ENCODE measurements at regions not wholly inside any gene's neighbourhood (a gene's known extent, or its start where the extent isn't known, plus 50 kb on each side); places are given as distances from the start of the nearest gene placed in this dataset.
"Not testable (repeated sequence)": the region's sequence is repeated elsewhere in the genome, so short reads cannot be mapped to it uniquely, and the experiment has no call there.

DNA sequence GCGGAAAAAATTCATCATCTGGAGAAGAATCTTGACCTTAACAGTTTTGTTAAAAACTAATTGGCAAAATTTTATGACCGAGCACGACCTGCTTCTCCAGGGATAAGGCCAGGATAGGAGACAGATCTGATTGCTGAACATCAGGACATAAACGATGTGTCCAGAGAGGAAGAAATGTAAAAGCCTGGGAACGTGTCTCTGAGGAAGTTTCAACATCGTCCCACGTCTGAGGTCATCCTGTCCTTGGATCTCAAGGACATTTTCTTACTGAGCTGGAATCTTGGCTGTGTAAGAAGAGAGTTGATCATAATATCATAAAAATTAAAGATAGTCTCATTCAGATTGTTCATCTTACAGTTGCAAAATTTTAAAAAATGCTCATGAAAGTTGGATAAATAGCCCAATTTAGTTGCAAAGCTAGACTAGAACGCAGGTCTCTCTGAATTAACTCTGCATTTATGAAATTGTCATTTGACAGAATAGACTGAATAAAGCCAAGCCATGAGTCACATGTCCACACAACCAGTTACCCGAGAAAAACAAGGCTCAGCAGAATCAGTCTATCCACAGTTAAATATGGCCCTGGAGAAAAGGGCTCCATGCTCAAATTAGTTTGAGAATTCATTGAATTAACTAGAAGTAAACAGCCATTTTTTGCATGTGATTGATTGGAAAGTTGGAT is 120.0 kb upstream of the EGFR start:
- no peak for DNase-seq (ENCODE audit: low read depth)

DNA sequence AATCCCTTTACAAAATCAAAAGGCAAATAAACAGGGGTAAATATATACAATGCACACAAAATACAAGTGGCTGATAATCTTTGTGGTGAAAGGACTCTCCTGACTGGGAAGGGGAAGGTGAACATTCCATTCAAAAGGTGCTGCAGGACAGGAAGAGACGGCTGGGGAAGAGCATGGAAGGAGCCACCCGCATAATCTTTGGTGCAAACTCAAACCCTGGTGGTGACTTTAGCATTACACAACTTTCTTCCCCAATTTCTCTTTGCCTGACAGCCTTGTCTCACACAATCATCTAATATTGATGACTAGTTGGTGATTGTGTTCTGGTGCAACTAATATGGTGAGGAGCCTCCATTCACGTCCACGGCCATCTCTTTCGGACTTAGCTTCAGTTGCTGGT is 117.0 kb upstream of the EGFR start:
- DNase-seq (ENCODE audit: low read depth) = no peak

DNA sequence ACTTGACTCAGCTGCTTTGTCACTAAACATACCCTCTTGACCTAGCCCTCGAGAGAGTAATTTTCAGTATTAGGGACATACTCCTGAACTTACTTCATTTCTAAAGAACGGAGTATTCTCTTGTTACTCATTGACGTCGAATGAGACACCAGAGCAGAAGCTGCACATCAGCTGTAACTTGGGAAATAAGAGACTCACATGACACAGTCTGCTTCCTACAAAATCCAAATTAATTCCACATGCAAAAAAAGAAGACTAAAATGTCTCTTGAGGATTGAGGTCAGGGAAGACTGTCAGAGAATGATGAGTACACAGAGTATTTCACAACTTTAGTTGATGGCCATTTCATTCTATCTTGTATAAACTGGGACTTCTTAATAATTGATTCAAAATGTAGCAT is 114.7 kb upstream of the EGFR start:
- DNase-seq (ENCODE audit: low read depth) = peak; percentile 96

DNA sequence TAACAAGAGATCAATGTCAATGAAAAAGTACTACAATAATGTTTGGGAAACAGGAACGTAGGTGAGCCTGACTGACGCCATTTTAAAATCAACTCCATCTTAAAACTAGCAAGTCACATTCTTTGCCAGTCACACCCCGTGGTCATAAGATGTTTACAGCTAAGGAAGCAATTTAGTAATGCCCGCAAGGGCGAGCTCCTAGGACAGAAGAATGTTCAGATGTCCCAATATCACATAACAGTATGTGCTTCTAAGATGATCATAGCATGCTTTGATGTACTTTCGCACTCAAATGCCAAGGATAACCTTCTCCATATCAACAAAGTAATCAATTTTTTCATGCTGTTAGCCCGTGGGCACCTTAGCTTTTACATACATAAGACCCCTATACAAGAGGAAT is 113.8 kb upstream of the EGFR start:
- no peak for DNase-seq (ENCODE audit: low read depth)

DNA sequence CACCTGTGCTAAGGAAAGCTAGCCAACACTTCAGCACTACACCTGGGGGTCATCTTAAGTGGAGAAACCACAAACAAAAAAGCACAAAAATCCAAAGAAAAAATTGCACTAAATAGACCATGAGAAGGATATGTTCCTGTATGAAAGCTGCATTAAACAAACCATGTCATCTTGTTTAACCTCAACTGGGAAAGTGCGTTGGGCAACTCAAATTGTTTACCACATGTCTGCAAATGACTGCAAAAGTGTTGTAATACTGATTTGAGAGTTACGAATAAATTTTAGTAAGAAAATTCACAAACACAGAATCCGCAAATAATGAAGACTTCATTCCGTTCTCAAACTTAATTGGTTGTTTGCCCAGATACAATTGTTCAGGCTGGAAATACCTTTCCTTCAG is 111.9 kb upstream of the EGFR start:
- DNase-seq (ENCODE audit: low read depth) = no peak

DNA sequence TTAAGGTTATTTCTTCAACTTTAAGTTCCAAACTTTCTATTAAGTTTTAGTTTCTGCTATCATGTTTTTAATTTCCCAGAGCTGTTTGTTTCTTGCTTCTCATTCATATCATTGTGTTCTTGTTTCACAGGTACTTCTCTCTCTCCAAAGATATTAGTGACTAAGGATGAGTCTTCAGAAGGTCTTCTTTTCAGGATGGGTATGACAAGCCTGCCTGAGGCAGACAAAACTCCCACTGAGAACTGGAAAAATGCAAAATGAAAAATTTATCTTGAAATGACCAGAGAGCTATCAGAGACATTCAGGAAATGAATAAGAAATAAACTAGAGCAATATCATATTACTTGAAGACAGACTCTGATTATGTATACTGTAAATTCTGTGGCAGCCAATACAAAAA is 110.8 kb upstream of the EGFR start:
- no peak for DNase-seq (ENCODE audit: low read depth)

DNA sequence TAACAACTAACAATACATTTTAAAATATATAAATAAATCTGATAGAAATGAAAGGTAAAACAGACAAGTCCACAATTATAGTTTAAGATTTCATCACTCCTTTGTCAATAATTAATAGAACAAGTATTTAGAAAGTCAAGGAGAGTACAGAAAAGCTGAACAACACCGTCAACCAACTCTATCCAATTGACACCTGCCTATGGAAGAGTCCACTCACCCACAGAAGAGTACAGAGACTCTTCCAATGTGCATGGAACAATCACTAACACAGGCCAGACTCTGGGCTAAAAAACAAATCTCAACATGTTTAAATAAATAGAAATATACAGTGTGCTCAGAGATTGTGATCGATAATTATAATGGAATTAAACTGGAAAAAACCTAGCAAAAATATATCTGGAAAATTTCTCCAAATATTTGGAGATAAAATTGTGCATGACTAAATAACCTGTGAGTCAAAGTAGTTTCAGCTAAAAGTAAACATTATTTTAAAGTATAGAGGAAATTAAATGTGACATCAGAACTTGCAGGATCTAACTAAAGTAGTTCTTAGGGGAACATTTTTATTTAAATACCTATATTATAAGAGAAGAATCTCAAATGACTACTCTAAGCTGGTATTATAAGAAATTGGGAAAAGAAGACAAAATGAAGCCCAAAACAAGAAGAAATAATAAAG is 109.9 kb upstream of the EGFR start:
- no peak for DNase-seq (ENCODE audit: low read depth)

DNA sequence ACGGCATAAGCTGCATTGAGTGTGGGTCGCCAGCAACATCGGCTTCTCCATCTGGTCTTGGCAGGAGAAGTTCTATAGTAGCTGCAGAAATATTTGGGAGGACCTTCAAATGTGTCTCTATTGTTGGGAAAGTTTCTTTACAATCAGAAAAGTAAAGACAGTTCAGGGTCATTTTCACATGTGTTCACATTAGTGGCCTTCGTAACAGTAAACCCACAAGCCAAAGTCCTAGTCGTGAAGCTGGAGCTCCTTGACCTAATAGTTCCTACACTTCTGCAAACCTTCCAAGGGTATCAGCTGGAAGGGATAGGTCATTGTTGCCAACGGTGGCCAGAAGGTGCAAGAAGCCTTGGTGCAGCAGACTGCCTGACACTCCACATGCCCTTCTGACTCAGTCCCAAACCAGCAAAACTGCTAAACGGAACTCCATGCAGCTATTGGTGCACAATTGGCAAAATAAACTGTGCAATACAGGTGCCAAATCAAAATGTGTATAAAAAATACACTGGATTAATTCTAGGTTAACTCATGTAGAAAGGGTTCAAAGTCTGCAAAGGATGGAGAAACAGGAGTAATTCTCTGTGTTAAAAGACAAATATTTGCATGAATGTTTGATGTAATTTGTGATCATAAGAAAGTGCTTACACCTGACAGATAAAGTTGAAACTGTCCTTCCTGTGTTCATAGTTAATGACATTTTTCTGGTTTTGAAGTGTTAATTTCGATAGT is 102.8 kb upstream of the EGFR start:
- DNase-seq (ENCODE audit: low read depth) = no peak

DNA sequence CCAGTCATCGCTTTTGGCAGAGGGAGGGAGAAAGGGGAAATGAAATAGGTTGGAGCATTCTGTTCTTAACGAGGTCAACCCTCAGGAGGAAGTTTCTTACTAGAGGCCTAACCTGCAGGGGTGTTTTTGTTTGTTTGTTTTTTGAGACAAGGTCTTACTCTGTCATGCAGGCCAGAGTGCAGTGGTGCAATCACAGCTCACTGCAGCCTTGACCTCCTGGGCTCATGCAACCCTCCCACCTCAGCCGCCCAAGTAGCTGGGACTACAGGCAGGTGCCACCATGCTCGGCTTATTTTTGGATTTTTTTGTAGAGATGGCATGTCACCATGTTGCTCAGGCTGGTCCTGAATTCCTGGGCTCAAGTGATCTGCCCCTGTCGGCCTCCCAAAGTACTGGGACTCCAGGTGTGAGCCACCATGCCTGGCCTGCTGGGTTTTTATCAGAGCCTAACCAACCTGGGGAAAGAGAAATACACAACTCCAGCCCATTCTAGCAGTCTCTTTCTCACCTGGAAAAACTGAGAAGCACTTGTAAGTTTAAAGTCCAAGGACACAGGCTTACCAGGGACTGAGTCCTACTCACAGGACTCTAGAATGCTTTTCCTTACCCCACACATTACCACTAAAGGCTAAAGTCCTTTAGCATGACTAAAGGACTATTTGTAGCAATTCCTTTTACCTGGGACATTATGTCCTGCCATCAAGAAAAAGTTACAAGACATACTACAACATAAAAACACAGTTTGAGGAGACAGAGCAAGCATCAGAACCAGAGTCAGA is 101.0 kb upstream of the EGFR start:
- DNase-seq (ENCODE audit: low read depth) = no peak

DNA sequence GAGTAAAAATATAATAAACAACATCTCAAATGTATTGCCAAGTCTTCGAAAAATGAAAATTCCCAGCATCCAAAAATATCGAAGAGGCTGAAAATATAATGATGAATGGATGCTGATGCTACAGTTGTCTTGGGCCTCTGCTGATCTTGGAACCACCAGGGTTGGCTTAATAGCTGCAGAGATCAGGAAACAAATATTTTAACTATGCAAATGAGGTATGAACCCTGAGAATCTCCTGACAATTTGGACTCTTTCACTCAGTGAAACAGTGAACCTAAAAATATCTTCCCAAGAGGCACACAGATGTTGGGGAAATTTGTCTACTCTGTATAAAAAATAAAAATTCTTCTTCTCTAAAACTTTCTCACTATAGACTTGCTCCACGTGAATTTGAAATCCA is 97.7 kb upstream of the EGFR start:
- no peak for DNase-seq (ENCODE audit: low read depth)

DNA sequence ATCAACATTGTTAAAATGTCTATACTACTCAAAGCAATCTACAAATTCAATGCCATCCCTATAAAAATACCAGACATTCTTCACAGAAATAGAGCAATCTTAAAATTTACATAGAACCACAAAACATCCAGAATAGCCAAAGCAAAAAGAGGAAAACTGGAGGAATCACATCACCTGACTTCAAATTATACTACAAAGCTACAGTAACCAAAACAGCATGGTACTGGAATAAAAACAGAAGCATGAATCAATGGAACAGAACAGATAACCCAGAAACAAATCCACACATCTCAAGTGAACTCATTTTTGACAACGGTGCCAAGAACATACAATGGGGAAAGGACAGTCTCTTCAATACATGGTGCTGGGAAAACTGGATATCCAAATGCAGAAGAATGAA is 87.3 kb upstream of the EGFR start:
- DNase-seq (ENCODE audit: low read depth) = no peak

DNA sequence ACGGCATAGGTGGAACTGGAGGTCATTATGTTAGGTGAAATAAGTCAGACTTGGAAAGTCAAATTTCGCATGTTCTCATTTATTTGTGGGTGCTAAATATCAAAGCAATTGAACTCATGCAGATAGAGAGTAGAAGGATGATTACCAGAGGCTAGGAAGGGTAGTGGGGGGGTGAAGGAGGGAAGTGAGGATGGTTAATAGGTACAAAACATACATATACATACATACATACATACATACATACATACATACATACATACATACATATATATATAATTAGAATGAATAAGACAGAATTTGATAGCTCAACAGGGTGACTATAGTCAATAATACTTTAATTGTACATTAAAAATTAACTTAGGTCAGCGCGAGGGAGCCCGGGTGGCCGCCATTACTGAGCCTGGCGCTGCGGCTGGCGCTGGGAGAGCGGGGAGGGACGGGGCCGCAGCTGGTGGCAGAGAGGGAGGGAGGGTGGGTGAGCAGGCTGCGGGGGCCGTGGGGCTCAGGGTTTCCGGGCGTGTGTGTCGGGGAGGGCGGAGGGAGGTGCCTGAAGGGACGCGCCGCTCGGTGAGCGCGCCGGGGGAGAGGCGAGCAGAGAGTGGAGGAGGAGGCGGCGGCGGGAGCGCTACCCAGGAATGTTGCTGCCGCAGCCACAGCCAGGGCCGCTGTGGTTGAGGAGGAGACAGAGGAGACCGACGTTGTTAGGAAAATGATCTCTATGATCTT is 85.8 kb upstream of the EGFR start:
- peak; percentile 24 for DNase-seq (ENCODE audit: low read depth)

DNA sequence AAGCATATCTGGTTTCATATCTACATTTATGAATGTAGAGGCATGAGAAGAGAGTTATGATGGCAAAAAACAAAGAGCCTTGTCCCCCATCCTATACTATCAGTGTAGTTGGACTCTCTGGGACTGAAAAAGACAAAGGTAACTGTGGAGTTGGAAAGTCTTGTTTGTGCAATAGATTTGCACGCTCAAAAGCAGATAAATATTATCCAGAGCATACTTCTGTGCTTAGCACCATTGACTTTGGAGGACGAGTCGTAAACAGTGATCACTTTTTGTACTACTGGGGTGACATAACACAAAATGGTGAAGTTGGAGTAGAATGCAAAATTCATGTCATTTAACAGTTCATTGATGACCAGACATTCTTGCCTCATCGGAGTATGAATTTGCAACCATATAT is 85.2 kb upstream of the EGFR start:
- DNase-seq (ENCODE audit: low read depth) = no peak

DNA sequence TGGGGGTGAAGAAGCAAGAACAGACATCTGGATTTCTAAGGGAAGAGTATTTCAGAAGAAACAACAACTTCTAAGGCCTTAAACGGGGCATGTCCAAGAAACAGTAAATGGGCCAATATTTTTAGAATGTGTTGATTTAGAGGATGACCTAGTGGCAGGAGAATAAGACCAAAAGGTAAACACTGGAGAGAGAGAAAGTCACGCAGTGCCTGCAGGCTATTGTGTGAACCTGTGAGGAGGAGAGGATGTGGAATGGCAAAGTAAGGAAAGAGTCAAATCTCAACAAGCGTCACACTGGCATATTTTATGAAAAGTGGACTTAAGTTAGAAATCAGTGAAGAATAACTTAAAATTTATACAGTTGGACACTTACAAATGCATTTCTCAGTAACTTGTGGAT is 78.1 kb upstream of the EGFR start:
- DNase-seq (ENCODE audit: low read depth) = no peak

DNA sequence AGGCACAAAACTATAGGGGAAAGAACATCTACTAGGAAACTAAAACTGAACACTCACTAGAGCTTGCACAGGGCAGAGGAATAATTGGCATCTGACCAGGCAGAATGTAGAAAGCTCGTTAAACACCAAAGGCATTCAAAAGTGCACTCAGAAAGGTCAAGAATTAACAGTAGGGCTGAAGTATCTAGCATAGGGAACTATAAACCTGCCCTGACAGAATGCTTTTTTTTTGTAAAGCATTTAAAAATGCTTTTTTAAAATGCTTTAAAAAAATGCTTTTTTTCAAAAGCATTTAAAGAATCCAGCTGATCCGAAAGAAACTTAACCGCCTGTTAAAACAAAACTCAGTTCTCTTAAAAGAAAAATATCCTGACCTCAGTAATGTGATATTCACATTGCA is 74.6 kb upstream of the EGFR start:
- peak; percentile 34 for DNase-seq (ENCODE audit: low read depth)

DNA sequence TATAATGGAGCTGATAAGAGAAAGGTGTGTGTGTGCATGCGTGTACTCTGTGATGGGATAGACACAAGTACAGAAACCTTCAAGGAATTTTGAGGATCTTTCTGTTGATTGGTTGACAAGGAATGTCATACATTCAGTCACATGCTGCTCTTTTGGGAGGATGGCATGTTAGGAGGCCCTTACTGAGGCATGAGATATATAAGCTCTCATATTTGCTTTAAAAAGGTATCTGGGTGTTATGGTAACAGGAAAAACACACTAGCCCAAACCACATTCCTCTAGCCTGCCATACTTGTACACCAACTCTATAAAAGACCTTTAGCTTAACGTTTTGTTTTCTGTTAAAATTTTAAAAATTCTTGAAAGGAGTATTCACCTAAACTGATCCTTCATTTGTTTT is 72.5 kb upstream of the EGFR start:
- DNase-seq (ENCODE audit: low read depth) = no peak

DNA sequence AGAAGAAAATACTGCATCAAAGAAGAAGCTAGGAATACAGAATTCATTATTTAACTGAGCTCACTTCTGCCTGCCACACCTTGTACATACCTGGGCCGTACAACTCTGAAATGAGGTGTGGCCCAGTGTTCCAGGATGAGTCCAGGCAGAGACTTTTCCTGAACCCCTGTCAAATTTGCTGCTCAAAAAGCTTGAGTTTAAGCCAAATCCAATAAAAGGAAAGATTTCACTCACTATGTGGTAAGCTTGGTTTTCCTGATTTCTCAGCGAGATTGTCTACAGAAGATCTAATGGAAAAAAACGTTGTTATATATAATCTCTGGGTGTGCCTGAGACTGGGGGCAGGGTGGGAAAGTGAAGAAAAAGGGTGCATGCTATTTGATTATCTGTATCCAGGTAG is 72.1 kb upstream of the EGFR start:
- DNase-seq (ENCODE audit: low read depth) = no peak

DNA sequence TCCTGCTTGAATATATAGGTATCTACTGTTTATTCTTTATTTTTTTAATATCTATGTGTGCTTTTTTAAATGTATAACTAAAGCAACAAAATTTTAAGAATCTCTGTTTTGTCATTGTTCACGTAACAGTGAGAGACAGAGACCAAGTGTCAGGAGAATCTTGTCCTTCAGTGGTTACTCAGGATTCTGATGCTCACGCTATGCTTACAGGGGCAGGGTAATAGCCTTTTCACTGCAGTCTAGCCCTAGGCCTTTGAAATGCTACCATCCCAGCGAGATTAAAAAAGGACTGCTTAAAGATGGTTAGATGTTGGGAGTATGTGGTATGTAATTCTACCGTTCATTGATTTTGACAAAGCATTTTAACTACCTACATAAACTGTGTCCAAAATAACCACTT is 71.6 kb upstream of the EGFR start:
- no peak for DNase-seq (ENCODE audit: low read depth)

DNA sequence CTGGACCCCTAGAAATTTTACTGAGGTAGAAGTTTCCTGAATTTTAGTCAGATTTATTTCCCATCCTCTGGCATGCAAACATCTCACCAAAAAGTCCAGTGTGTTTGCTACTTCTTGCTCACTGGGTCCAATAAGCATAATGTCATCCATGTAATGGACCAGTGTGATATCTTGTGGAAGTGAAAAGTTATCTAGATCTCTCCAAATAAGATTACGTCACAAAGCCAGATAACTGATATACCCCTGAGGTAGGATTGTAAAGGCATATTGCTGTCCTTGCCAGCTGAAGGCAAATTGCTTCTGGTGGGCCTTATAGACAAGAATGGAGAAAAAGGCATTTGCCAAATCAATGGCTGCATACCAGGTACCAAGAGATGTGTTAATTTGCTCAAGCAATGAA is 69.3 kb upstream of the EGFR start:
- DNase-seq (ENCODE audit: low read depth) = not testable (repeated sequence)

DNA sequence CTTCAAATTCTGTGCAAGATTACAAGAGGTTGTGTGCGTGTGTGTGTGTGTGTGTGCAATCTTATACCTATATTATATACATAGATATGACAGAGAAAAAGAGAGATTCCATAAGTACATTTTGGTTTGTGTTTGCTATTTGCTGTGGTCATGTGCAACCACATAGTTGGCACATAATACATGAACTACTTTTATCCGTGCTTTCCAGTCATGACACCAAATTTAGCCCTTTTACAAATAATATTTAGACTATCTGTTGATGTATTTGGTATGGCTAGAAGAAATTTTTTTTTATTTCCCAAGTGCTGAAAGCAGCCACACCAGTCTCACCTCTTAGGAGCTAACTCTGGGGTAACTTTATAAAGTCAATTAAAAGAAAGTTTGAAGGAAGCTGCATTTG is 63.5 kb upstream of the EGFR start:
- no peak for DNase-seq (ENCODE audit: low read depth)

DNA sequence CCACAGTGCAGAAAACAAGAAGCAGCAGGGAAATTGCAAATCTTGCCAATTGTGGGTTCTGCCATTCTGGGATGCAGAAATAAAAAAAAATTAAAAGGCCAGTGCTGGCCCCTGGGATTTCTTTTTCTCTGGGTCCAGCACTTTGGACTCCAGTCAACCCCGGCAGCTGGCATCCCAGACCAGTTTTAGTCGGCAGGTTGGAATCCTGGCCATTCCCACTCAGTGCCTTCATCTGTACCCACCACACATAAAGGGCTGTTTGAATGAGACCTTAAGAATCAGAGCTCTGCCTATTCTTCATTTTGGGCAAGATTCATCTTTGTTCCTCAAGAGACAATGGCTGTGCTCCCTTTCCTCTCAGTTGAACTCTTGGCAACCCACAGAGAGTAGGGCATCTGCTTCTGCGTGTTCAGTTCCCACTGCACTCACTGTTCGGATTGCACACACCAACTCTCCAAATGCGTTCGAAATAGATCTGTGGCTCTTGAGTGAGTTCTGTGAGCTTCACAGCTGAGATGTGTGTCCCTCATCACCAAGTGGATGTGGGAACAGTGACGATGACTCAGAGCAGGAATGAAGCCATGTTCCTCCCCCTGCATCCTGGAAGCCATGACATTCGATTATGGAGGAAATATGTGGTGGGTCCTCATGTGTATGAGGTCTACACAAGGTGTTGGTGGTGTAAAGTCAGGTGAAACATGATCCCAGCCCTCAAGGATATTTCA is 63.0 kb upstream of the EGFR start:
- DNase-seq (ENCODE audit: low read depth) = no peak
